Fibroblast of skin of left quadriceps (primary cell): ENCODE measurements at regions not wholly inside any gene's neighbourhood (a gene's known extent, or its start where the extent isn't known, plus 50 kb on each side); places are given as distances from the start of the nearest gene placed in this dataset.
"Not testable (repeated sequence)": the region's sequence is repeated elsewhere in the genome, so short reads cannot be mapped to it uniquely, and the experiment has no call there.

ENCODE experiments used
- DNase-seq, 2 experiments: peaks; one replicate each; pipeline ENCODE4 v3.0.0-alpha.2; 2013; ENCODE audit warnings: low read depth in 2 of 2

- no peak for DNase-seq
These were observed 1137.7 kb downstream of the EPHA7 start for GRCh38 chr6:92281571-92282076.

GRCh38 chr6:92275150-92275549 is 1144.2 kb downstream of the EPHA7 start:
- no peak for DNase-seq

- no peak for DNase-seq
These were observed 1144.8 kb downstream of the EPHA7 start for GRCh38 chr6:92274588-92274987.

GRCh38 chr6:92273694-92274093 is 1145.7 kb downstream of the EPHA7 start:
- no peak for DNase-seq

- DNase-seq, result no peak
These were observed 1148.3 kb downstream of the EPHA7 start for GRCh38 chr6:92271091-92271490.

GRCh38 chr6:92270365-92270764 is 1149.0 kb downstream of the EPHA7 start:
- no peak for DNase-seq

GRCh38 chr6:92267335-92267734 is 1152.0 kb downstream of the EPHA7 start:
- no peak for DNase-seq

- no peak for DNase-seq
These were observed 1155.5 kb downstream of the EPHA7 start for GRCh38 chr6:92263864-92264263.

GRCh38 chr6:92259171-92259570 is 1160.2 kb downstream of the EPHA7 start:
- no peak for DNase-seq

- no peak for DNase-seq
These were observed 1176.0 kb downstream of the EPHA7 start for GRCh38 chr6:92243315-92243714.

GRCh38 chr6:92231171-92231701 is 1188.1 kb downstream of the EPHA7 start:
- DNase-seq, result no peak

- not testable (repeated sequence) for DNase-seq
These were observed 1199.4 kb downstream of the EPHA7 start for GRCh38 chr6:92219987-92220386.

GRCh38 chr6:92216717-92217116 is 1202.6 kb downstream of the EPHA7 start:
- DNase-seq, result no peak

GRCh38 chr6:92201618-92202017 is 1217.7 kb downstream of the EPHA7 start:
- DNase-seq, result no peak

- no peak for DNase-seq
These were observed 1223.0 kb downstream of the EPHA7 start for GRCh38 chr6:92196325-92196724.

- no peak for DNase-seq
These were observed 1223.6 kb downstream of the EPHA7 start for GRCh38 chr6:92195796-92196195.

GRCh38 chr6:92188016-92188415 is 1231.3 kb downstream of the EPHA7 start:
- DNase-seq, result no peak

- DNase-seq, result no peak
These were observed 1234.4 kb downstream of the EPHA7 start for GRCh38 chr6:92184933-92185332.

- no peak for DNase-seq
These were observed 1238.0 kb downstream of the EPHA7 start for GRCh38 chr6:92181347-92181746.

- DNase-seq, result no peak
These were observed 1239.3 kb downstream of the EPHA7 start for GRCh38 chr6:92180090-92180489.

GRCh38 chr6:92176666-92177065 is 1242.7 kb downstream of the EPHA7 start:
- no peak for DNase-seq

- no peak for DNase-seq
These were observed 1244.8 kb downstream of the EPHA7 start for GRCh38 chr6:92174398-92175073.

GRCh38 chr6:92169506-92169905 is 1249.9 kb downstream of the EPHA7 start:
- DNase-seq, result no peak

- DNase-seq, result no peak
These were observed 1252.7 kb downstream of the EPHA7 start for GRCh38 chr6:92166666-92167065.
